HT-29 (cell line): ENCODE measurements at regions not wholly inside any gene's neighbourhood (a gene's known extent, or its start where the extent isn't known, plus 50 kb on each side); places are given as distances from the start of the nearest gene placed in this dataset.
"Not testable (repeated sequence)": the region's sequence is repeated elsewhere in the genome, so short reads cannot be mapped to it uniquely, and the experiment has no call there.

Experiments used
- DNase-seq: peaks from one replicate; pipeline ENCODE4 v3.0.0-alpha.2; 2015; ENCODE audit warnings: low spot score

DNA sequence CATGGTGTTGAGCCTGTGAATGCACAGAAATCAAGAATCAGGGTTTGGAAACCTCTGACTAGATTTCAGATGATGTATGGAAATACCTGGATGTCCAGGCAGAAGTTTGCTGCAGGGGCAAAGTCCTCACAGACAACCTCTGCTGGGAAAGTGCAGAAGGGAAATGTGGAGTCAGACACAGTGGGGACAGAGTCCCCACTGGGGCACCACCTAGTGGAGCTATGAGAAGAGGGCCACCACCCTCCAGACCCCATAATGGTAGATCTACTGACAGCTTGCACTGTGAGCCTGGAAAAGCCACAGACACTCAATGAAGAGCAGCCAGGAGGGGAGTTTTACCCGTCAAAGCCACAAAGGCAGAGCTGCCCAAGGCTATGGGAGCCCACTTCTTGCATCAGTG lies 181.9 kb upstream of the SEMA6A start:
- no peak for DNase-seq

DNA sequence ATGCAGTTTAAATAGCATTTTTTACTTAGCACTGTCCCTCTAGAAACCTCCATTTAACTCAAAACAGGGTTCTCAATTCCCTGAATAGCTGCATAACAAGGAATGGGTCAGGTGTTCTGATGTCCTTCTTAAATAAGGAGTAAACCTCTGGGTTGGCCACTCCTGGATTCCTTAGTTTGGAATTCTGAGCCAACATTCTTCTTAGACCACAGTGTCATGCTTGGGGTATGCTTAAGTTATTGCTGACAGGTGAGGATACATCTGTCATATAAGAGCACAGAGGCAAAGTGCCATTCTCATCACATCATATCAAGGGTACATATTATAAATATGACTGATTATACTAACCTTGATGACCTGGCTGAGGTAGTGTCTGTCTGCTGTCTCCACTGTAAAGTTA lies 179.9 kb upstream of the SEMA6A start:
- DNase-seq = no peak

GRCh38 chr5:116751684-116752083 lies 177.1 kb upstream of the SEMA6A start:
- no peak for DNase-seq

- DNase-seq = no peak
Measured at GRCh38 chr5:116750631-116751580, 176.3 kb upstream of the SEMA6A start.

DNA sequence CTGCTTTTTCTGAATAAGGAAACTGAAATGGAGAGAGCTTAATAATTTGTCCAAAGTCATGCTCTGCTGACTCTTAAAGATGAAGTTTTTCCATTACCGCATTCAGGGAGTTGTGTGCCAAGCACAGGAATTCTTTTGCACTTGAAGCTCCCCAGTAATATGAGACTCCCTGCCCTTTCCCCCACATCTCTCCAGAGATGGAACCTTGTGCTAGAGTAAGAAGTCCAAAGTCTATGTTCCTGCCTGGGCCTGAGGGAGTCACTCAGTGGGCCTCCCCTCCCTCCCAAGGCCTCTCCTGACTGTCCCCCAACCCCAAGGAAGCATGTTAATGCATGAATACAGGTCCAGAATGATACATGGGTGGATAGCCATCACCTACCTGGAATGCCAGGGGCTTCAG lies 173.3 kb upstream of the SEMA6A start:
- no peak for DNase-seq

GRCh38 chr5:116746668-116747067 lies 172.0 kb upstream of the SEMA6A start:
- no peak for DNase-seq

DNA sequence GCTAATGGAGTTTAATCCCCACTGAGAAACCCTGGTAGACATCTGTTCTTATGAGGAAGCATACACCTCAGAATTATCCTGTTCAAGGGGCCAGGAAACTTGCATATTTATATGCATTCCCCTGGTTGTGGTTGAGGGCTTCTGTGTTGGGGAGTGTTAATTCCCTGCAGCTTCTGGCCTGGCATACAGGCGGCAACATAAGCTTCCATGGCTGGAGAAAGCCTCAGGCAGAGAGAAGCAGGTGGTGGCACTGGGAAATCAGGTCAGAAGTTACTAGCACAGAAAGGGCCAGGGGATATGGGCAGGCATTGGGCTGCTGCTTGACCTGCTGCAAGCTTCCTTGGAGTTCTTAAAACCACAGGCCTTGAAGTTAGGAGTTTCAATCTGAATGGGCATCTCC lies 166.1 kb upstream of the SEMA6A start:
- DNase-seq = no peak

DNA sequence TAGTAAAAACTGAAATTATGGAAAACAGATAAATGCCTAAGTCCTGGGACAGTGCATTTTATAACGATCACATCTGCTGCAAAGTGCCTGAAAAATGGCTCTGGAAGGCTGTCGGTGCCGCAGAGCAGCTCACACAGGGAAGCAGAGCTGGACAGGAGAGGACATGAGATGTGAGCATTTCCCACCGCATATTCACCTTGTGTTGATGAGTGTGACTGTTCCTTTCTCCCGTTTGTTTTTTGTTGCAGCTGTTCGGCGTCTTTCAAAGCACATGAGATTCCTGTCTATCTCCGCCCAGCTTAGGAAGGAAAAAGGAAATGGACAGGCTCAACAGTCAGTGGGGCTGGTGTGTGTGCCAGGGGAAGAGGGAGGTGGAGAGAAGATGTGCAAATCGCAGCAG lies 164.9 kb upstream of the SEMA6A start:
- DNase-seq = no peak

- no peak for DNase-seq
Measured at GRCh38 chr5:116738615-116739261, 164.1 kb upstream of the SEMA6A start.

- DNase-seq = no peak
Measured at GRCh38 chr5:116738239-116738614, 163.6 kb upstream of the SEMA6A start.

DNA sequence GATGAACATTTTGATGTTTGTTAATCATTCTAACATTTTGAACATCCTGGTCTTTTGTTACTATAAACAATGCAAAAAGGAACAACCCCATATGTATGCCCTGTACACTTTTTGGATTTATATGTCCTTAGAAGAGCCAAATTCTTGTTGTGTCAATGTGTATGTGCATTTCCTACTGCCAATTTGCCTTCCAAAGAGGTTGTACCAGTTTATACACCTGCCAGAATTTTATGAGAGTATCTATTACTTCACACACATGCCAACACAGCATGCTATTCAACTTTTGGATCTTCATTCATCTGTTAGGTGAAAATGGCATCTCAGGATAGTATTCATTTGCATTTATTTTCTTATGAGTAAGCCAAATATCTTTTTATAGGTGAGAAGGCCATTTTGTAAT lies 162.0 kb upstream of the SEMA6A start:
- DNase-seq = no peak

DNA sequence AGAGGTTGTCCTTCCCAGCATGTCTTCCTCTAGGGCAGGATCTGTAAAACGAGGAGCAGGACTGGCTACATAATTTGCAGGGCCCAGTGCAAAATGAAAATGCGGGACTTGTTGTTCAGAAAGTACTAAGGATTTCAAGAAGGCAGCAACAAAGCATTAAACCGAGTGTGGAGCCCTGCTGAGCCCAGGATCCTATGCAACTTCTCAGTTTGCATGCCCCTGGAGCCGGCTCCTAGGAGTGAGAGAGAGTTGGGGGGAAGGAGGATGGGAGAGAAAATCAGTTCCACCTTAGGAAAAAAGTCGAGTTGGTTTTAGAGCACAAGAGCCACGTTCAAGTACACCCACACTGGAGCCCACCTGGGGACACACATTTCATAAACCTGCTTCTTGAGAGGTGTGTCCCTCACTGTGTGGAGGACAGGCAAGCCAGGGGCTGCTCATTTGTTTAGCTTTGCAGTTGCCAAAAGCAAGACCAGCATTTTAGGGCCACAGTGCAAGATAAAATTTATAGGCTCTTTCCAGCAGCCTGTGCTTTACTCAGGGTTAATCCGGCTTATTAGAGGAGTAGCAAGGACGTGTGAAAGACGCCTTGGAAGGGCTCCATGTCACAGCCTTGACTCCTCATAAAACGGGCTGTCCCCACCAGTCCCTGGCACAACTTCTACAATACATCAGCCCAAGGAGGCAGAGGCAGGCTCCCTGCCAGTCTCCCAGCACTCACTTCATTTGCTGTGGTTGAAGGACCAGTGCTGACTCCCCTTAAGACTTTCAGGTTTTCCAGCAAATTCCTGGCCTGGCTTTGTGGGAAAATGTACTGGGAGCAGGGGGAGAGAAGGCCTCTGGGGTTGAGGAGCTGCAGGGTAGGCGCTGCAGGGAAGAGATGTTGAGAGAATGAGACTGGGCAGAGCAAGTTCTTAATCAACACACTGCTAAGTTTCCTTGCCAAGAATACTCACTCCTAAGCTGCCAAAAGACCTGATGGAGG lies 159.7 kb upstream of the SEMA6A start:
- no peak for DNase-seq

DNA sequence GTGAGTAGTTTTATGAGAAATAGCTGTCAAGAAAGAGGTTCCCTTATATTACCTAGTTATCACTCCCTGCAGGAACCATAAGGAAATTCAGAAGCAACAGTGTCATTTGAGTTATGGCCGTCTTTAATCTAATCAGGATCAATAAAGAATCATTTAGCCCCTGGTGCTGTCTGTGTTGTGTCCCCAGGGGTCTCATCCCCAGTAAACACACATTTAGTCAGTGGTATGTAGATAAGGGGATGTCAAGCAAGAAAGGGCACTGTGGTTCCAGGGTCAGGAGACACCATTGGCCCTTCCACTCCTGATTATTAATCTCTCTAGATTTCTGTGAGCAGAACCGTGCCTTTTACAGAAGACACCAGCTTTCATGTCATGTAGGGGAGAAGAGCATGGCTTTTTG lies 158.0 kb upstream of the SEMA6A start:
- DNase-seq = no peak

DNA sequence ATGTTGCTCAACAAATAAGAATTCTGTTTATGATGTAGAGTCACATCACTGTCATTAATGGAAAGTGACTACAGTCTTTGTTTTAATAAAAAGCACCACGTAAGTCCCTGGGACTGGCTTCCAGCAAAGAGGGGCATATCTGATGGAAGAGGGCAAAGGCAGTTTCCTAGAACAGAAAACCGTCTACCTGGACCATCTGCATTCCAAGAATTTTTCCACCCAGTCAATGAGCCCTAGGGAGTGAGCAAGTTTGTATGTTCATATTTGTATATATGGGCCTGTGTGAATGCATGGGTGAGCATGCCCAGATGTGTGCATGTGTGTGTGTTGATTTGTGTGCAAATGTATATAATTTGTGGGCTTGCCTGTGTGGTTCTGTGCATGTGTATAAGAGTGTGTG lies 156.8 kb upstream of the SEMA6A start:
- DNase-seq = no peak

DNA sequence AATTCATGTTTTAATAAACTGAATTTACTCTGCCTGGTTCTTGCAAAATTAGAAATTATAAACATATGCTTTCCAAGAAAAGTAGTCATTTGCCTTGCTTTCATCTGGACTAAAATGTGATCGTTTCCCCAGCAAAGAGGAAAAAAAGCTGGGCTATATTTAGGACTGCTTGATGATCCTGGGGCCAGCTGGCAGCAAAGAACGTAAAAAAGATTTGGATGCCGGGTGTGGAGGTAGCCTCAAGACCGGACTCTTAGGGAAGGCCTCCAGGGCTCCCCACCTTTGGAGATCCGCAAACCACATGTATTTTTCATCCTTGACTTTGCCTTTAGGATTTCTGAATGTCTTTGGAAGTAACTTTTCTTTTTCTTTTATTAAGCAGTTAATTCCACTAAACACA lies 156.1 kb upstream of the SEMA6A start:
- no peak for DNase-seq

DNA sequence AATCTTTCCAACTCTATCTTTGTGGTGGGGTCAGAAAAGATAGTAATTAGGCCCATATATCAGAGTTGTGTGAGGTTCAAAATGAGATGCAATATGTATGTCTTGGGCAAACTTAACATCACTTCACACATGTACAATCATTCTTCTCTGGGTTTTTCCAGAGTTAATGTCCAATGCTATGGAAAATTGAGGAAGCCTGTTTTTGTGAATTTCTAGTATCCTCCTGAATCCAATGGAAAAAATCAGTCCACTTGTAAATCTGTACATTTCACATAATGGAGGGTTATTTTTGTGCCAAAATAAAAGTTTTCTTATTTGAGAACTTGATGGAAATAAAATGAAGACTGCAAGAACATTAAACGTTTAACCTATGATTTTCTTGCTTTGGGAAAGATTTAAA lies 155.6 kb upstream of the SEMA6A start:
- DNase-seq = no peak

DNA sequence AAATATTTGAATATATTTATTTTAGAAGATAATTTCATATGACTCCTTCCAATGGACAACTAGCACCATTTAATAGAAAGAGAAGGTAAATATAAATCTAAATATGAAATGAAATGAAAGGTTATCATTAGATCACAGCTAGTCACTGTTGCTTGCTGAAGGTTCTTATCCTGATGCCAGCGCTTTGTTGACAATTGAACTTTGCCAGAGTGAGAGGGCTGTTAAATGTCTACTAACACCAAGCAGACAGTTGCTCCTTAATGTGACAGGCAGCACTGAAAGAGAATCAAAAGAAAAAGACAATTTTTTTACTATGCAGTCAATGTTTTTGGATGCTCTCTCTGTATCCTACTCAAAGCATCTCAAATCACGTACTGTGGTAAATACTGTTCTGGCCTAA lies 152.6 kb upstream of the SEMA6A start:
- DNase-seq = no peak

DNA sequence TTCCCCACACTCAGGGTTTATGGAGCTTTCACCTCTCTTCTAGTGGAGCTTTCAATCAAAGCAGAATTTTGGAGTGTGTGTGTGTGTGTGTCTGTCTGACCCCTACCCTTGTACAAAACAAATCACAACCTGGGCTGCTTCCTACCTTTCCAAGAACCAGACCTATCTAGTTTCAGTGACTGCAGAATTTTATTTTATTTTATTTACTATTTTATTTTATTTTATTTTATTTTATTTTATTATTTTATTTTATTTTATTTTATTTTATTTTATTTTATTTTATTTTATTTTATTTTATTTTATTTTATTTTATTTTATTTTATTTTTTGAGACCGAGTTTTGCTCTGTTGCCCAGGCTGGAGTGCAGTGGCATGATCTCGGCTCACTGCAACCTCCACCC lies 151.6 kb upstream of the SEMA6A start:
- DNase-seq = not testable (repeated sequence)

DNA sequence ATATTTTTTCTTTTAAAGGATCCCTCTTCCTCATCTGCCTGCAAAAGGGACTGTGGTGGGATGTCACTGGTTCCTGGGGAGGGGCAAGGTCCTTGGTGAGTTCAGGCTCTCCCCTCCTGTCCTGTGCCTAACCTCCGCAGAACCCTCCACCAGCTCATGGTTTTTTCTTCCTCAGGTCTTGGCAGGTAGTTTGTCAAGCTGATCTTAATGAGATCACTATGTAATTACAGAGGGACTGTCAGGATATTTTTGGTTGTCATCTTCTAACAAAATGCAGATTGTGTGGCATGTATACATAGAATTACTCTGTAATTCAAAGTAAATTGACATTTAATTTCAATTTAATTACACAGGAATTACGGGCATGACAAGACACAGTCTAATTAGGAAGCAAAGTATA lies 150.3 kb upstream of the SEMA6A start:
- DNase-seq = no peak

GRCh38 chr5:116722651-116723050 lies 148.0 kb upstream of the SEMA6A start:
- DNase-seq = no peak

GRCh38 chr5:116719106-116719505 lies 144.5 kb upstream of the SEMA6A start:
- no peak for DNase-seq

GRCh38 chr5:116718317-116718716 lies 143.7 kb upstream of the SEMA6A start:
- DNase-seq = no peak
